GM12878 (cell line): ENCODE measurements at regions not wholly inside any gene's neighbourhood (a gene's known extent, or its start where the extent isn't known, plus 50 kb on each side); places are given as distances from the start of the nearest gene placed in this dataset.

Source experiments
- BCLAF1 ChIP-seq: fragments of 450-650 bp; IDR thresholded peaks from 2 replicates; pipeline ENCODE4 v1.6.1; 2017; ENCODE audit warnings: antibody characterized with exemption, mild to moderate bottlenecking, moderate library complexity
- CHD2 ChIP-seq: IDR thresholded peaks from 2 replicates; pipeline ENCODE4 v1.6.1; 2011; ENCODE audit warnings: low read depth, low read length, improper control_type of control experiment, borderline replicate concordance
- CREM ChIP-seq: IDR thresholded peaks from 2 replicates; pipeline ENCODE4 v1.6.1; 2014; ENCODE audit warnings: antibody characterized with exemption, low read depth
- HDAC6 ChIP-seq: fragments of 200-600 bp; sonication (generic); IDR thresholded peaks from one replicate; pipeline ENCODE4 v1.8.0; 2017; ENCODE audit warnings: antibody characterized with exemption; ENCODE audit not compliant: unreplicated experiment
- MEF2B ChIP-seq: fragments of 450-650 bp; IDR thresholded peaks from 2 replicates; pipeline ENCODE4 v1.6.1; 2018; ENCODE audit warnings: mild to moderate bottlenecking, moderate library complexity; ENCODE audit not compliant: partially characterized antibody, poor library complexity, severe bottlenecking
- MXI1 ChIP-seq: fragments of 150-350 bp; IDR thresholded peaks from 2 replicates; pipeline ENCODE4 v1.6.1; 2011; ENCODE audit warnings: low read depth, mild to moderate bottlenecking, inconsistent platforms, low read length, improper control_type of control experiment
- NBN ChIP-seq: fragments of 450-650 bp; IDR thresholded peaks from 2 replicates; pipeline ENCODE4 v1.6.1; 2016
- NFXL1 ChIP-seq: fragments of 450-650 bp; IDR thresholded peaks from 2 replicates; pipeline ENCODE4 v1.6.1; 2017; ENCODE audit warnings: antibody characterized with exemption, mild to moderate bottlenecking, borderline replicate concordance
- NFYA ChIP-seq: IDR thresholded peaks from 2 replicates; pipeline ENCODE4 v1.6.1; 2011; ENCODE audit warnings: low read depth, mild to moderate bottlenecking, low read length, improper control_type of control experiment, borderline replicate concordance
- NR2F1 ChIP-seq: fragments of 450-650 bp; conservative IDR thresholded peaks from 2 replicates; pipeline ENCODE4 v1.6.1; 2017; ENCODE audit warnings: mild to moderate bottlenecking
- PAX8 ChIP-seq: fragments of 450-650 bp; IDR thresholded peaks from 2 replicates; pipeline ENCODE4 v1.6.1; 2017; ENCODE audit warnings: mild to moderate bottlenecking, moderate library complexity
- POU2F2 ChIP-seq: IDR thresholded peaks from 3 replicates; pipeline ENCODE4 v1.6.1; 2011; ENCODE audit warnings: low read depth, mild to moderate bottlenecking, low read length, borderline replicate concordance
- PRDM15 ChIP-seq: fragments of 450-650 bp; formaldehyde crosslinking; IDR thresholded peaks from 2 replicates; pipeline ENCODE4 v1.4.0; 2020; ENCODE audit warnings: mild to moderate bottlenecking, moderate library complexity
- RAD51 ChIP-seq: fragments of 450-650 bp; IDR thresholded peaks from 2 replicates; pipeline ENCODE4 v1.6.1; 2016; ENCODE audit warnings: moderate library complexity, mild to moderate bottlenecking, inconsistent platforms
- SMARCA5 ChIP-seq: fragments of 450-650 bp; IDR thresholded peaks from 2 replicates; pipeline ENCODE4 v1.6.1; 2017; ENCODE audit warnings: mild to moderate bottlenecking
- SP1 ChIP-seq: IDR thresholded peaks from one replicate; pipeline ENCODE4 v1.6.1; 2011; ENCODE audit warnings: low read depth, low read length
- SREBF1 ChIP-seq: IDR thresholded peaks from 2 replicates; pipeline ENCODE4 v1.6.1; 2012; ENCODE audit warnings: mild to moderate bottlenecking, low read length
- SRF ChIP-seq, 2 experiments: IDR thresholded peaks; 2 replicates each; pipeline ENCODE4 v1.6.1; 2011; ENCODE audit warnings: low read depth in 2 of 2, low read length in 2 of 2, mild to moderate bottlenecking in 1 of 2, moderate library complexity in 1 of 2
- STAT3 ChIP-seq: IDR thresholded peaks from 2 replicates; pipeline ENCODE4 v1.6.1; 2011; ENCODE audit warnings: low read depth, low read length, improper control_type of control experiment
- TARDBP ChIP-seq: IDR thresholded peaks from 2 replicates; pipeline ENCODE4 v1.6.1; 2016; ENCODE audit warnings: borderline replicate concordance
- TCF3 ChIP-seq: IDR thresholded peaks from 2 replicates; pipeline ENCODE4 v1.6.1; 2012; ENCODE audit warnings: low read depth, mild to moderate bottlenecking, low read length, borderline replicate concordance; ENCODE audit not compliant: insufficient read depth
- ZNF384 ChIP-seq: IDR thresholded peaks from 2 replicates; pipeline ENCODE4 v1.6.1; 2012; ENCODE audit warnings: low read depth, mild to moderate bottlenecking, low read length, improper control_type of control experiment, borderline replicate concordance
- TF ChIP-seq, protein P1 (sequence below): fragments of 150-350 bp; IDR thresholded peaks from 2 replicates; pipeline ENCODE4 v1.6.1; 2014; ENCODE audit warnings: mild to moderate bottlenecking, low read depth, low read length

GRCh38 chr15:38058596-38059075 lies 124.2 kb downstream of the TMCO5A start (continued):
- TF ChIP-seq PRDM15 (CRISPR knock-in tag), result no peak
- TF ChIP-seq NFYA, result no peak
- no peak for TF ChIP-seq RAD51
- TF ChIP-seq TCF3, result no peak
- TF ChIP-seq SP1, result no peak
- TF ChIP-seq SMARCA5, result no peak
- TF ChIP-seq TARDBP, result no peak
- no peak for TF ChIP-seq STAT3
- 0 out of 2 replicates have a peak, but pooled peaks have one; percentile 31 for TF ChIP-seq NBN
- peak; percentile 56 for TF ChIP-seq CREM
- peak; percentile 93 for TF ChIP-seq NR2F1
- no peak for TF ChIP-seq SRF (IDR thresholded peaks at IDR 0.05; ENCODE audit: low read depth in 2 of 2, low read length in 2 of 2)
- TF ChIP-seq PAX8, result no peak
- TF ChIP-seq ZNF384, result no peak
- peak; percentile 15 for TF ChIP-seq MEF2B
- TF ChIP-seq HDAC6, result no peak
- no peak for TF ChIP-seq NFXL1
- TF ChIP-seq BCLAF1, result no peak
- TF ChIP-seq, protein P1, sequence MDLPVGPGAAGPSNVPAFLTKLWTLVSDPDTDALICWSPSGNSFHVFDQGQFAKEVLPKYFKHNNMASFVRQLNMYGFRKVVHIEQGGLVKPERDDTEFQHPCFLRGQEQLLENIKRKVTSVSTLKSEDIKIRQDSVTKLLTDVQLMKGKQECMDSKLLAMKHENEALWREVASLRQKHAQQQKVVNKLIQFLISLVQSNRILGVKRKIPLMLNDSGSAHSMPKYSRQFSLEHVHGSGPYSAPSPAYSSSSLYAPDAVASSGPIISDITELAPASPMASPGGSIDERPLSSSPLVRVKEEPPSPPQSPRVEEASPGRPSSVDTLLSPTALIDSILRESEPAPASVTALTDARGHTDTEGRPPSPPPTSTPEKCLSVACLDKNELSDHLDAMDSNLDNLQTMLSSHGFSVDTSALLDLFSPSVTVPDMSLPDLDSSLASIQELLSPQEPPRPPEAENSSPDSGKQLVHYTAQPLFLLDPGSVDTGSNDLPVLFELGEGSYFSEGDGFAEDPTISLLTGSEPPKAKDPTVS, result no peak
- no peak for TF ChIP-seq MXI1
- no peak for TF ChIP-seq POU2F2
- no peak for TF ChIP-seq CHD2
- no peak for TF ChIP-seq SREBF1
